Transverse colon (tissue), 3 donors: ENCODE measurements at regions not wholly inside any gene's neighbourhood (a gene's known extent, or its start where the extent isn't known, plus 50 kb on each side); places are given as distances from the start of the nearest gene placed in this dataset.

ENCODE experiments used
- CTCF ChIP-seq, 5 experiments: fragments of 200-600 bp in 3 of 5; fragments of 450-650 bp in 2 of 5; sonication (generic) in 3 of 5; IDR thresholded peaks; 1 replicate in 2 of 5; 2 replicates in 3 of 5; pipeline ENCODE4 v1.5.1; 2016 to 2017; ENCODE audit warnings: antibody characterized with exemption in 5 of 5, inconsistent platforms in 3 of 5, mild to moderate bottlenecking in 2 of 5, moderate library complexity in 1 of 5
- POLR2A ChIP-seq: fragments of 450-650 bp; IDR thresholded peaks from one replicate; pipeline ENCODE4 v1.6.1; 2016; ENCODE audit warnings: antibody characterized with exemption, mild to moderate bottlenecking, moderate library complexity

GRCh38 chr13:112136095-112136494, 69.1 kb downstream of the SOX1 start:
- TF ChIP-seq CTCF (IDR thresholded peaks at IDR 0.05) (no peak), POLR2A (no peak)
